Ishikawa (cell line): ENCODE measurements at regions not wholly inside any gene's neighbourhood (a gene's known extent, or its start where the extent isn't known, plus 50 kb on each side); places are given as distances from the start of the nearest gene placed in this dataset.

ENCODE experiments used
- EGR1 ChIP-seq: IDR thresholded peaks from 2 replicates; pipeline ENCODE4 v1.6.1; 2012
- EP300 ChIP-seq: IDR thresholded peaks from 2 replicates; pipeline ENCODE4 v1.6.1; 2012; ENCODE audit warnings: borderline replicate concordance
- FOXM1 ChIP-seq: IDR thresholded peaks from 2 replicates; pipeline ENCODE4 v1.6.1; 2012; ENCODE audit warnings: low read depth, borderline replicate concordance
- TAF1 ChIP-seq: IDR thresholded peaks from 2 replicates; pipeline ENCODE4 v1.6.1; 2012; ENCODE audit warnings: low read depth, mild to moderate bottlenecking

GRCh38 chr10:94105226-94105625, 111.5 kb downstream of the PLCE1 start:
- no peak for TF ChIP-seq EGR1
- TF ChIP-seq TAF1, result no peak
- no peak for TF ChIP-seq FOXM1
- TF ChIP-seq EP300, result no peak
